Activated naive CD8-positive, alpha-beta T cell treated with anti-CD3 and anti-CD28 coated beads, Interleukin-2, amount 10 ng/mL, durations not matched to agents 7 days and 5 days (primary cell): ENCODE measurements at regions not wholly inside any gene's neighbourhood (a gene's known extent, or its start where the extent isn't known, plus 50 kb on each side); places are given as distances from the start of the nearest gene placed in this dataset.

Experiments used
- ATAC-seq: fragments of 150-1000 bp; cut with Tn5 transposase; one replicate; pipeline ENCODE4 v1.10.0; 2021; ENCODE audit warnings: low read depth, moderate library complexity
- POLR2A ChIA-PET: fragments of 350-600 bp; sonication (Branson Sonifier 250); formaldehyde crosslinking; loops from one replicate; lab custom pipeline; 2021; ENCODE audit warnings: antibody characterized with exemption; lab: Charles Lee
- DNase-seq: peaks from one replicate; pipeline ENCODE4 v3.0.0; 2021
- H3K27ac Mint-ChIP-seq: one replicate; pipeline ENCODE4 v1.8.0; 2022; ENCODE audit warnings: mild to moderate bottlenecking, mixed read lengths
- H3K27me3 Mint-ChIP-seq: one replicate; pipeline ENCODE4 v1.8.0; 2022; ENCODE audit warnings: mild to moderate bottlenecking, moderate library complexity, mixed read lengths
- H3K36me3 Mint-ChIP-seq: one replicate; pipeline ENCODE4 v1.8.0; 2021; ENCODE audit warnings: mild to moderate bottlenecking, mixed read lengths
- H3K4me1 Mint-ChIP-seq: one replicate; pipeline ENCODE4 v1.8.0; 2021; ENCODE audit warnings: mixed read lengths
- H3K4me3 Mint-ChIP-seq: one replicate; pipeline ENCODE4 v1.8.0; 2022; ENCODE audit warnings: mild to moderate bottlenecking, moderate library complexity, mixed read lengths
- H3K9me3 Mint-ChIP-seq: one replicate; pipeline ENCODE4 v1.8.0; 2021; ENCODE audit warnings: mixed read lengths

DNA sequence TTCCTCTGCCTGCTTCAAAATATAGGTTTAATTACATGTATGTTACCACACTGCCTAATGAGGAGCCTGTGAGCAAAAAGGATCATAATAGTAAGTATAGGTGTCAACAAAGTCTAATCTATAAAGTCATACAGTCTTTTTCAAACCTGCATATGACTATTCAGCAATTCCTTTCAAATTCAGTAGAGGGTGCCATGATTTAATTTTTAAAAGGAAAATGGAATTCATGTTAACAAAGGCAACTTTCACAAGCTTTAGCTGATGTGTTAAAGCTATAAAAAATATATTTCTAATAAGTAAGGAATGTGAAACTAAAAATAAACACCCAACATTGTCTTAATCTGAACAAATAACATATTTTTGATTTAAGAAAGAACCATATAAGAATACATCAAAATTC is 52.1 kb downstream of the MPP7 start:
- Mint-ChIP-seq H3K4me3 (no peak overlapping the region), H3K9me3 (no peaks in the 10 kb centered on the region), H3K27ac (no peak overlapping the region), H3K4me1 (peaks cover 22% of the 10 kb centered on the region), H3K27me3 (no peaks in the 10 kb centered on the region), H3K36me3 (peaks cover under 1% of the 10 kb centered on the region)
- POLR2A ChIA-PET: interaction anchor here (0.7 kb wide), 1 partner anchor 130 kb away, joined by 3 read pairs; no protein-coding TSS in a partner anchor
- ATAC-seq (no peak), DNase-seq (no peak)

DNA sequence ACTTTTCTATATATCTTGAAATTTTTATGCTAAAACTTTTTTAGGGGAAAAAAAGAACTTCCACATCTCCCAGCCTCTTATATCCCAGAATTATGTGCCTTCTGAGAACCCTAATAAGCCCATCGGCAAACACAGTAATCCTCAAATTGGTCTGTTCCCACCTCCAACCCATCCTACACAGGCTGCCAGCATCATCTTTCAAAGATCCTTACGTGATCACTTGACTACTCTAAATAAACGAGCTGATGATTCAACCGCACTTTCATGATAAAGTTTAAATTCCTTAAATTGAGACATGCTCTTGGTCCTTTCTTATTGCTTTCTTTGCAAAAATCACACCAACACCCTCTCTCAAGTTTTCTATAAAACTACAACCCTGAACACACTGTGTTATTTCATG is 52.5 kb downstream of the MPP7 start:
- peaks cover 4% of the 10 kb centered on the region for H3K36me3 Mint-ChIP-seq
- no peak overlapping the region for H3K4me3 Mint-ChIP-seq
- H3K9me3 Mint-ChIP-seq: no peaks in the 10 kb centered on the region
- POLR2A ChIA-PET: no interaction called here
- no peak overlapping the region for H3K27ac Mint-ChIP-seq
- DNase-seq: no peak
- H3K27me3 Mint-ChIP-seq: no peaks in the 10 kb centered on the region
- ATAC-seq: no peak
- H3K4me1 Mint-ChIP-seq: peaks cover 23% of the 10 kb centered on the region

DNA sequence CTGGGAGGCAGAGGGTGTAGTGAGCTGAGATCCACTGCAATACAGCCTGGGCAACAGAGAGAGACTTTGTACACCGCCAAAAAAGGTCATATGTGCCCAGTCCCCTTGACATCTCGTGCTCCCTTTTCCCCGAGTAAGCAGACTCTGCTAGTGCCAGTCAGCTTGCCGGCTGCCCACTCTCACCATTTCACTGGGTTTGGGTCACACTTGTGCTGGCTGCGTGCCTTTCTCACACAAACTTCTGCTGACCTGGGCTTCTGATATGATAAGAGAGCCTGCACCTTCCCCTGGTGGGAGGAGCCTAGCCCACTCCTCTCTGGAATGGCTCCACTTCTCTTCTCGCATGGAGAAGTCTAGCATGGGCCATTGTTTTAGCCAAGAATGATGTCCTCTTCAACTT is 53.4 kb downstream of the MPP7 start:
- POLR2A ChIA-PET: no interaction called here
- no peak for ATAC-seq
- H3K27ac Mint-ChIP-seq: no peak overlapping the region
- H3K4me3 Mint-ChIP-seq: no peak overlapping the region
- no peaks in the 10 kb centered on the region for H3K9me3 Mint-ChIP-seq
- H3K4me1 Mint-ChIP-seq: peaks cover 21% of the 10 kb centered on the region
- no peaks in the 10 kb centered on the region for H3K27me3 Mint-ChIP-seq
- peaks cover 9% of the 10 kb centered on the region for H3K36me3 Mint-ChIP-seq
- no peak for DNase-seq

DNA sequence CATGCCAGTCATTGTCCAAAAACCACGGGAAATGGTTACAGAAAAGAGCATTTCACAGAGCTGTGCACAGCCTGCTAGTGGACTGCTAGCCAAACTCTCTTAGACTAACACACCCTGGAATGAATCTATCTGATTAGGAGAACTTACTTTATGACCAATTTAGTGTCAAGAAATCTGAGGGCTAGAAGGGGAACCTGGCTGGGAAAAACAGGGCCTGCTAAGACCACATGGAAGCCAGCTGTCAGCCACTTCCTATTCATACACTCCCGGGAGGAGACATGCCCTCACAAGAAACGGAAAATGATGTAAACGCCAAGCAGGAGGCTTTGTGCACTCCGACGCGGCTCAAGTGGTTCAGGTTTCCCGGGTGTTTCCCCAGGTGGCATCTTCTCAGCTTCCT is 54.8 kb downstream of the MPP7 start:
- ATAC-seq: peak; percentile 33
- no peak for DNase-seq
- H3K27ac Mint-ChIP-seq: no peak overlapping the region
- no peaks in the 10 kb centered on the region for H3K27me3 Mint-ChIP-seq
- no peaks in the 10 kb centered on the region for H3K9me3 Mint-ChIP-seq
- H3K4me1 Mint-ChIP-seq: peaks cover 20% of the 10 kb centered on the region
- POLR2A ChIA-PET: interaction anchor here (0.8 kb wide), 1 partner anchor 55 kb away, joined by 3 read pairs; the partner anchor contains the start of gene MPP7
- peak overlapping the region; percentile 9 for H3K4me3 Mint-ChIP-seq
- H3K36me3 Mint-ChIP-seq: peaks cover 9% of the 10 kb centered on the region

DNA sequence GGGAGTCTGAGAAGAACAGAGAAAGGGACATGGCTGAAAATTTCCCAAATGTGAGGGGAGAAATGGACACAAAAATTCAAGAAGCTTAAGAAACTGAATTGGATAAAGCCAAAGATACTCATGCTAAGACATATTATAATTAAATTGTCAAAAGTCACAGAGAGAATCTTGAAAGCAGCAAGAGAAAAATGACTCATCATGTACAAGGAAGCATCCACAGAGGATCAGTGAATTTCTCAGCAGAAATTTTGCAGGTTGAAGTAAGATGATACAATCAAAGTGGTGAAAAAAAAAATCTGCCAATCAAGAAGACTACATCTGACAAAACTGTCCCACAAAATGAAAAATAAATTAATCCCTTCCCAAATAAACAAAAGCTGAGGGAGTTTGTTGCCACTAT is 56.8 kb downstream of the MPP7 start:
- DNase-seq: no peak
- POLR2A ChIA-PET: no interaction called here
- Mint-ChIP-seq H3K27ac (no peak overlapping the region), H3K36me3 (peaks cover 9% of the 10 kb centered on the region), H3K4me3 (no peak overlapping the region), H3K27me3 (no peaks in the 10 kb centered on the region), H3K9me3 (no peaks in the 10 kb centered on the region), H3K4me1 (peaks cover 23% of the 10 kb centered on the region)
- no peak for ATAC-seq

DNA sequence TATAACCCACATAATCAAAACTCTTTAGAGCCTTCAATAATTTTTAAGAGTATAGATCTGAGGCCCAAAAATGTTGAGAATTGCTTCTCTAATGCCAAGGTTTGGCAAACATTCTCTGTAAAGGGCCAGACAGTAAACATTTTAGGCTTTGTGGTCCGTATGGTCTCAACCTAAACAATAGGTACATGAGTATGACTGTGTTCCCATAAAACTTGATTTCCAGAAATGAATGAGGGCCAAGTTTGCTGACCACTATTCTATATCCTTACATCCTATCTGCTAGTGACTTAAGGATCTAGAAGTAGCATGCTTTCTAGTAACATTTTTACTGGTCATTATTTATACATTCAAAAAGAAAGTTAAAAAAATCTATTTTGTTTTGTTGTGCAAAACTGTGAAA is 58.9 kb downstream of the MPP7 start:
- POLR2A ChIA-PET: interaction anchor here (0.6 kb wide), 1 partner anchor 73 kb away, joined by 3 read pairs; no protein-coding TSS in a partner anchor
- no peak overlapping the region for H3K27ac Mint-ChIP-seq
- no peaks in the 10 kb centered on the region for H3K9me3 Mint-ChIP-seq
- peaks cover 9% of the 10 kb centered on the region for H3K36me3 Mint-ChIP-seq
- no peak overlapping the region for H3K4me3 Mint-ChIP-seq
- ATAC-seq (no peak), DNase-seq (no peak)
- no peaks in the 10 kb centered on the region for H3K27me3 Mint-ChIP-seq
- peaks cover 19% of the 10 kb centered on the region for H3K4me1 Mint-ChIP-seq

DNA sequence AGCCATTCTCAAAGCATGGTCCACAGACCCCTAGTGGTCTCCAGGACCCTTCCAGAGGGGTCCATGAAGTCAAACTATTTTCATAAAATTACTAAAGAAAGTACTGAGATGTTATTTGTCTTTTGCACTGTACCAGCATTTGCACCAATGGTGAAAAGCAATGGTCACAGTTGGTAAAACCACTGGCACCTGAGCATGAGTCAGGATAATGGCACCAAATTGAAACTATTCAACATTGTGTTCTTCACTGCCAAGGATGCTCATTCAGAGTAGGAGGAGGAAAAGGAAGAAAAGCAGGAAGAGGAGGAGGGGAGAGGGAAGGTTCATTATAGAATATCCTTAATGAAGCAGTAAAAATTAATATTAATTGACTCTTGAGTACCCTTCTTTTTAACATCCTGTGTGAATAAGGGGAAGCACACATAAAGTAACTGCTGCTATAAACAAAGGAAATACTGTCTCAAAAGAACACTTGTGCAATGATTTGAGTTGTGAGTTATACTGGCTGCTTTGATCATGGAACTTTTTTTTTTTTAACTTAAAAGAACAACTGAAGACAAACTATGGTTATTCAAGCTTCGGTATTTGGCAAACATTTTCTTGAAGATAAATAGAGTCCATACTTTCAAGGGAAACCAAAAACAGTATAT is 60.2 kb downstream of the MPP7 start:
- Mint-ChIP-seq H3K4me1 (peaks cover 9% of the 10 kb centered on the region), H3K36me3 (peaks cover 9% of the 10 kb centered on the region), H3K9me3 (no peaks in the 10 kb centered on the region), H3K27ac (no peak overlapping the region), H3K27me3 (no peaks in the 10 kb centered on the region), H3K4me3 (no peak overlapping the region)
- DNase-seq (no peak), ATAC-seq (no peak)
- POLR2A ChIA-PET: no interaction called here

DNA sequence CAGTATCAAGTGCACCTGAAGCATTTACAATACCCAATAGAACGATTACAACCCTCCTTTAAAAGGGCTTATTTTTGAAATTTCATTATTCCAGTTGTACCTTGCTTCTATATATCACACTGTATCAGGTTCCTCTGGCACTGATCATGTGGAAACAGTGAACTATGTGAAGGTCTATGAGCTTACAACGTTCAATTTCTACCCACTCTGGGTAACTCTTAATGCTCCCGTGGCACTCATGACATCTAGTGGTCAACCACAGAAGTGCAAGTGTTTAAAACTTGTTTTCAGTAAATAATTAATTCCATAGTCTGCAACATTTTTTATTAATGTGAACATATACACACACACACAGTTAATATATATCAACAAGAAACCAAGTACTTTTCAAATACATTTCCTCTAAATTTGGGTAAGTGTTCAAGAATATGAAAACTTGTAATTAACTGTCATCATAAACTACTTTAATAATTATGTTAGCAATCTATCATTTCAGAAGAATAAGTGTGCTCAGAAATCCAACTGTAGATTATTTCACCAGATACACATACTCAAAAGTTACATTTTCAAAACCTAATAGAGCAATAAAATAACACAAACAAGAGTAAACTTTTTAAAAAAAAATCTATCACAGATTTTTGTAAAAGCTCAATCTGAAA is 61.0 kb downstream of the MPP7 start:
- DNase-seq (no peak), ATAC-seq (peak; percentile 72)
- peaks cover 8% of the 10 kb centered on the region for H3K4me1 Mint-ChIP-seq
- no peaks in the 10 kb centered on the region for H3K9me3 Mint-ChIP-seq
- H3K27ac Mint-ChIP-seq: no peak overlapping the region
- POLR2A ChIA-PET: no interaction called here
- no peaks in the 10 kb centered on the region for H3K27me3 Mint-ChIP-seq
- peaks cover 9% of the 10 kb centered on the region for H3K36me3 Mint-ChIP-seq
- no peak overlapping the region for H3K4me3 Mint-ChIP-seq

DNA sequence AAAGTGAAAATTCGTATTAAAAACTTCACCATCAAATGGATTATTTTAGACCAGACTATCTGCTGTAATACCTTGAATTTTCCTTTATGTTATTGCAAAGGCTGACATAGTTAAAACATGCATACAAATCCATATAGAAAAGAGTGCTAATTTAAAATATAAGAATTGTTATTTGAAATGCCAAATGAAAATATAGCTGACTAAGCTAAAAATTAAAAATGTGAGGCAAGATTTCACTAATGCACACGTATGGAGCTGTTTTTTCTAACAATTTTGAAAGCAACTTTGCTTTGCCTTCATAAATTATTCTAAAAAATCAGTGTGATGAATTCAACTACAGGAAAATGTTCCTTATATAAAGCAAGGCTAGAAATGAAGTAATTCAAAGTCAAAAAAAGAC is 62.5 kb downstream of the MPP7 start:
- Mint-ChIP-seq H3K9me3 (no peaks in the 10 kb centered on the region), H3K4me3 (no peak overlapping the region), H3K36me3 (peaks cover 7% of the 10 kb centered on the region), H3K27me3 (no peaks in the 10 kb centered on the region), H3K4me1 (peaks cover 5% of the 10 kb centered on the region), H3K27ac (no peak overlapping the region)
- DNase-seq (no peak), ATAC-seq (no peak)
- POLR2A ChIA-PET: no interaction called here

DNA sequence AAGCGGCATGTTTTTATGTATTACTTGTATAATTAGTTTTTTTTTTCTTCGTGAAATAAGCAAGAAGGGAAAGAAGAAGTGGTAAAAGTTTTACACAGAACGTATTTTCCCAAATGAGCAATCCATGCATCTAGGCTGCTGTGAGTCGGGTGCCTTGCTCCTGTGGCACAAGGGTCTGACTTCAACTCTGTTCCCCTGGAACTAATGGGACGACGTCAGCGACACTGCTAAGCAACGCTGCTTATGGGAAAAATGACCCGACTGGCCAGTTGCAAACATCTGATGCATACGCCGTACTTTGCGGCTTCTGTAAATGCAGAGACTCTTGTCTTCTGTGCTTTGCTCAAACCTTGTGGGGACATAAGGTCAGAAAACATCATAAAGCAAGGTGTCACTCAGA is 66.3 kb downstream of the MPP7 start:
- no peak overlapping the region for H3K27ac Mint-ChIP-seq
- H3K36me3 Mint-ChIP-seq: peaks cover 10% of the 10 kb centered on the region
- no peaks in the 10 kb centered on the region for H3K27me3 Mint-ChIP-seq
- peaks cover 5% of the 10 kb centered on the region for H3K4me1 Mint-ChIP-seq
- no peak overlapping the region for H3K4me3 Mint-ChIP-seq
- POLR2A ChIA-PET: no interaction called here
- ATAC-seq: no peak
- no peak for DNase-seq
- H3K9me3 Mint-ChIP-seq: no peaks in the 10 kb centered on the region

DNA sequence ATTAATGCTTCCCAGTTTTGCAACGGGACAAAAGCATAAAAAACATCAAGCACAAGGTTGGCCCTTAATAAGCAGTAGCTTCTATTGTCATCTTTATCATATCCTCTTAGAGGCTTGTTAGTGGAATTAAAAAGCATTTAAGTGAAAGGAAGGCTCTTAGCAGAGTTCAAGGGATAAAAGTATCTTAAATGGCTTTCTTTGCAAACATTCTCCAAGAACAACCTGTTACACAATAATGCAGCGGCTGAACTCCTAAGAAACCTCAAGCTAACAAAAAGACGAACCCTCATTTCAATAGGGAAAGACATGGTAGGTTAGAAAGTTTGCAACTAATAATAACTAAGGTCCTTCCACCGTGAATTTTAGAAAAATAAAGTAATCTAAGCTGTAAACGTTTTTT is 82.1 kb downstream of the MPP7 start:
- H3K27me3 Mint-ChIP-seq: no peaks in the 10 kb centered on the region
- H3K9me3 Mint-ChIP-seq: no peaks in the 10 kb centered on the region
- no peak for ATAC-seq
- no peak for DNase-seq
- H3K27ac Mint-ChIP-seq: no peak overlapping the region
- no peak overlapping the region for H3K4me3 Mint-ChIP-seq
- peaks cover 4% of the 10 kb centered on the region for H3K36me3 Mint-ChIP-seq
- peaks cover 11% of the 10 kb centered on the region for H3K4me1 Mint-ChIP-seq
- POLR2A ChIA-PET: no interaction called here

DNA sequence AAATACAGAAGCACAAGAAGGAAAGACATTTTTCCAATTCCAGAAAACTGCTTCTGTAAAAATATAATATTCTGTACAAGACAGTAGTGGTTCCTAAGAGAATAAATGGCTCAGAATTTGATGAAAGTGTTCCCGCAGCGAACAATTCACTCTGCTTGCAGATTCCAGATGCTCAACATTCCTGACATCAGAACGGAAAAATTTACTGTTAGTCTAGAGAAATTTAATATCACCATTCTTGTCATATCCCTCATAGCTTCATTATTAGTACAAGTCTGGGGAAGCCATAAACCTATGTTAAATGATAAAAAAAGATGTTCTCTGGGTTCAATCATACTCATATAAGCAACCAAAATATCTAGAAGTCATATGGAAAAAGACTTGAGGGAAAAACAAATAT is 83.6 kb downstream of the MPP7 start:
- Mint-ChIP-seq H3K9me3 (no peaks in the 10 kb centered on the region), H3K27ac (no peak overlapping the region), H3K4me3 (no peak overlapping the region), H3K36me3 (peaks cover 2% of the 10 kb centered on the region), H3K27me3 (no peaks in the 10 kb centered on the region), H3K4me1 (peaks cover 11% of the 10 kb centered on the region)
- no peak for DNase-seq
- POLR2A ChIA-PET: no interaction called here
- ATAC-seq: no peak

DNA sequence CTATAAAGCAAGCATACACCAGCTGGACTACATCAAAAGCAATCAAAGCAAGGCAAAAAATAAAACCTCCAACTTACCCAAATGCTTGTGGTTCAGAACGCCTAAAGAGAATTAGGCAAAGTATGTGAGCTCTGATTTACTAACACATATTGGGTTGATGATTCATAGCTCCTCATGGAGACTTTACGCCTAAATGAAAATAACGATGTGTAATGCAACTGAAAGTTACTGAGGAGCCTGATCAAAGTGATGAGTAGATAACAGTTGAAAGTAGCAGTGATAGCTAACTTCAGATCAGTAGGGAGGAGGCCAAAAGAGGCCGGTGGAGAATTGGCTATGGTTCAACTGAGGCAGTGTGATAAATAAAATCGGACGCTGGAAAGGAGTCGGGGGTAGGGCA is 85.0 kb downstream of the MPP7 start:
- Mint-ChIP-seq H3K36me3 (peaks cover 5% of the 10 kb centered on the region), H3K27me3 (no peaks in the 10 kb centered on the region), H3K27ac (no peak overlapping the region), H3K4me1 (peaks cover 11% of the 10 kb centered on the region), H3K4me3 (no peak overlapping the region), H3K9me3 (no peaks in the 10 kb centered on the region)
- POLR2A ChIA-PET: no interaction called here
- ATAC-seq (peak; percentile 33), DNase-seq (no peak)

DNA sequence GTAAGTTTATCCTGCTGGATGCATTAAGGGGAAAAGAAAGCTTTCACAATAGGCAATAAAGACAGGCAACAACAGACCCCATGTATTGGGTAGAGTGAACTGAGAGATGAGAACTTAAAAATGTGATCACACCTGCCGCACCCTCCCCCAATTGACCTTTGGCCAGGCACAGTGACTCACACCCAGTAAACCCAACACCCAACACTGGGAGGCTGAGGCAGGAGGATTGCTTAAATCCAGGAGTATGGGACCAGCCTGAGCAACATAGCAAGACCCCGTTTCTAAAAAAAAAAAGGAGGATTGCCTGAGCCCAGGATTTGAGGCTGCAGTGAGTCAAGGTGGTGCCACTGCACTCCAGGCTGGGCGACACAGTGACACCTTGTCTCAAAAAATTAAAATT is 86.9 kb downstream of the MPP7 start:
- Mint-ChIP-seq H3K9me3 (no peaks in the 10 kb centered on the region), H3K36me3 (peaks cover 7% of the 10 kb centered on the region), H3K4me1 (peaks cover 11% of the 10 kb centered on the region), H3K27me3 (no peaks in the 10 kb centered on the region), H3K4me3 (no peak overlapping the region), H3K27ac (no peak overlapping the region)
- DNase-seq (no peak), ATAC-seq (no peak)
- POLR2A ChIA-PET: no interaction called here
